Neural progenitor cell (in vitro differentiated cells): ENCODE measurements at regions not wholly inside any gene's neighbourhood (a gene's known extent, or its start where the extent isn't known, plus 50 kb on each side); places are given as distances from the start of the nearest gene placed in this dataset.

Experiments used
- DNase-seq: peaks from one replicate; pipeline ENCODE4 v3.0.0-alpha.2; 2016; ENCODE audit warnings: low spot score
- H2AFZ ChIP-seq: fragments of 200-600 bp; sonication (generic); replicated peaks from 2 replicates; pipeline ENCODE4 v1.6.1; 2016; ENCODE audit warnings: antibody characterized with exemption
- H3F3A ChIP-seq: fragments of 200-600 bp; sonication (generic); 2 replicates; pipeline ENCODE4 v1.6.1; 2016; ENCODE audit warnings: antibody characterized with exemption, low read depth
- H3K27ac ChIP-seq: fragments of 200-600 bp; sonication (generic); 2 replicates; pipeline ENCODE4 v1.5.1; 2016; ENCODE audit warnings: mild to moderate bottlenecking
- H3K27me3 ChIP-seq: fragments of 200-600 bp; sonication (generic); 2 replicates; pipeline ENCODE4 v1.6.1; 2016; ENCODE audit warnings: mild to moderate bottlenecking, moderate library complexity
- H3K36me3 ChIP-seq: fragments of 200-600 bp; sonication (generic); 2 replicates; pipeline ENCODE4 v1.5.1; 2016
- H3K4me1 ChIP-seq: fragments of 200-600 bp; sonication (generic); 2 replicates; pipeline ENCODE4 v1.6.1; 2016; ENCODE audit warnings: mixed run types
- H3K4me2 ChIP-seq: fragments of 200-600 bp; sonication (generic); 2 replicates; pipeline ENCODE4 v1.6.1; 2016
- H3K4me3 ChIP-seq: fragments of 200-600 bp; sonication (generic); 2 replicates; pipeline ENCODE4 v1.5.1; 2016
- H3K79me2 ChIP-seq: fragments of 200-600 bp; sonication (generic); 2 replicates; pipeline ENCODE4 v1.6.1; 2016; ENCODE audit warnings: low read depth
- H3K9ac ChIP-seq: fragments of 200-600 bp; sonication (generic); 2 replicates; pipeline ENCODE4 v1.6.1; 2016
- H3K9me3 ChIP-seq: fragments of 200-600 bp; sonication (generic); 2 replicates; pipeline ENCODE4 v1.5.1; 2016; ENCODE audit warnings: low read depth
- H4K20me1 ChIP-seq: fragments of 200-600 bp; sonication (generic); 2 replicates; pipeline ENCODE4 v1.6.1; 2016; ENCODE audit warnings: low read depth
- H3K27ac Mint-ChIP-seq: 3 replicates; pipeline ENCODE4 v1.8.0; 2021; ENCODE audit warnings: mixed read lengths
- H3K27me3 Mint-ChIP-seq: 2 replicates; pipeline ENCODE4 v1.8.0; 2022; ENCODE audit warnings: low read depth, mild to moderate bottlenecking, inconsistent platforms, moderate library complexity, mixed read lengths; ENCODE audit not compliant: insufficient read depth
- H3K36me3 Mint-ChIP-seq: 3 replicates; pipeline ENCODE4 v1.8.0; 2021; ENCODE audit warnings: mixed read lengths
- H3K4me1 Mint-ChIP-seq: 3 replicates; pipeline ENCODE4 v1.8.0; 2021; ENCODE audit warnings: mixed read lengths
- H3K4me3 Mint-ChIP-seq: 3 replicates; pipeline ENCODE4 v1.8.0; 2021; ENCODE audit warnings: mild to moderate bottlenecking, moderate library complexity, mixed read lengths
- H3K9me3 Mint-ChIP-seq: 3 replicates; pipeline ENCODE4 v1.8.0; 2020; ENCODE audit warnings: mixed read lengths
- EZH2 ChIP-seq: fragments of 200-600 bp; sonication (generic); IDR thresholded peaks from 2 replicates; pipeline ENCODE4 v1.6.1; 2017; ENCODE audit warnings: antibody characterized with exemption, mild to moderate bottlenecking, moderate library complexity
- EZH2phosphoT487 ChIP-seq: fragments of 200-600 bp; sonication (generic); IDR thresholded peaks from 2 replicates; pipeline ENCODE4 v1.6.1; 2017; ENCODE audit warnings: antibody characterized with exemption
- TF ChIP-seq, protein P1 (sequence below): fragments of 200-600 bp; sonication (generic); IDR thresholded peaks from 2 replicates; pipeline ENCODE4 v1.5.1; 2017; ENCODE audit warnings: antibody characterized with exemption, mild to moderate bottlenecking

DNA sequence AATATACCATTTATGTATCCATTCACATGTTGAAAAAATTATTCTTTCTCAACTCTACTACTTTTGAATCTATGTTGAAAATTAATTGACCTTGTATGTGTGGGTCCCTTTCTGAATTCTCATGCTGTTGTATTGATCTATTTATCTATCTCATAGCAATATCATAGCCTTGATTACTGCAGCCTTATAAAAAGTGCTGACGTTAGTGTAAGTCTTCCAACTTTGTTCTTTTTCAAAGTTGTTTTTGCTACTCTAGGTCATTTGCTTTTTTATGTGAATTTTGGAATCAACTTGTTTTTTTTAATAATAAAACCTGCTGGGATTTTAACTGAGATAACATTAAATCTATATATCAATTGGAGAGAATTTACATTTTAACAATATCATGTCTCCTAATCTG is 52.2 kb upstream of the PAX3 start:
- no peak for DNase-seq
- Histone ChIP-seq H3K79me2 (no peaks in the 10 kb centered on the region), H3K36me3 (no peaks in the 10 kb centered on the region), H2AFZ (no peak overlapping the region), H3F3A (no peaks in the 10 kb centered on the region), H3K27ac (no peak overlapping the region), H3K4me2 (no peak overlapping the region), H3K4me3 (no peak overlapping the region), H3K4me1 (peaks cover 7% of the 10 kb centered on the region), H3K27me3 (no peaks in the 10 kb centered on the region), H4K20me1 (no peaks in the 10 kb centered on the region), H3K9ac (no peak overlapping the region), H3K9me3 (peaks cover 13% of the 10 kb centered on the region)
- H3K27me3 Mint-ChIP-seq, result no peaks in the 10 kb centered on the region
- H3K36me3 Mint-ChIP-seq, result peaks cover 4% of the 10 kb centered on the region
- peaks cover 3% of the 10 kb centered on the region for H3K4me1 Mint-ChIP-seq
- no peak overlapping the region for H3K4me3 Mint-ChIP-seq
- H3K27ac Mint-ChIP-seq, result no peak overlapping the region
- TF ChIP-seq, protein P1, sequence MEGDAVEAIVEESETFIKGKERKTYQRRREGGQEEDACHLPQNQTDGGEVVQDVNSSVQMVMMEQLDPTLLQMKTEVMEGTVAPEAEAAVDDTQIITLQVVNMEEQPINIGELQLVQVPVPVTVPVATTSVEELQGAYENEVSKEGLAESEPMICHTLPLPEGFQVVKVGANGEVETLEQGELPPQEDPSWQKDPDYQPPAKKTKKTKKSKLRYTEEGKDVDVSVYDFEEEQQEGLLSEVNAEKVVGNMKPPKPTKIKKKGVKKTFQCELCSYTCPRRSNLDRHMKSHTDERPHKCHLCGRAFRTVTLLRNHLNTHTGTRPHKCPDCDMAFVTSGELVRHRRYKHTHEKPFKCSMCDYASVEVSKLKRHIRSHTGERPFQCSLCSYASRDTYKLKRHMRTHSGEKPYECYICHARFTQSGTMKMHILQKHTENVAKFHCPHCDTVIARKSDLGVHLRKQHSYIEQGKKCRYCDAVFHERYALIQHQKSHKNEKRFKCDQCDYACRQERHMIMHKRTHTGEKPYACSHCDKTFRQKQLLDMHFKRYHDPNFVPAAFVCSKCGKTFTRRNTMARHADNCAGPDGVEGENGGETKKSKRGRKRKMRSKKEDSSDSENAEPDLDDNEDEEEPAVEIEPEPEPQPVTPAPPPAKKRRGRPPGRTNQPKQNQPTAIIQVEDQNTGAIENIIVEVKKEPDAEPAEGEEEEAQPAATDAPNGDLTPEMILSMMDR, result no peak
- TF ChIP-seq EZH2phosphoT487 (no peak), EZH2 (no peak)
- peaks cover 16% of the 10 kb centered on the region for H3K9me3 Mint-ChIP-seq

DNA sequence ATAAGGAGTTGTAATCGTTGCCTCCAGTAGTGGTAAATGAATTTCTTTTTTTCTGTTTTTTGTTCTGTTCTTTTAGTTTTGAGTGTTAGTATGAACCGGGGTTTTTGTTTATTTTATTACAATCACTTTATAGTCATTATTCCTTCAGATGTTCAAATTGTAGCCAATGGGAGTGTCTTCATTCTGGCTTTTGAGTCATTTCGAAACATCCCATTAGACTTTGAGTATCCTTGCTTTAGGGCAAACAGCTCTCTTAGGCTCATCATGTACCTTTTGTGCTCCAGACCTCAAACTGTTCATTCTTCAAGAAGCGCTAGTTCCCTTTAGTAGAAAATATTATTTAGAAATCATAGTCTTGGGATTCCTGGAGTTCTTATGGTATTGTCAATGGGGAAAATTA is 54.2 kb upstream of the PAX3 start:
- H3F3A ChIP-seq, result no peaks in the 10 kb centered on the region
- no peak for DNase-seq
- no peaks in the 10 kb centered on the region for H3K79me2 ChIP-seq
- H3K4me3 ChIP-seq, result no peak overlapping the region
- no peaks in the 10 kb centered on the region for H3K27me3 ChIP-seq
- no peak overlapping the region for H3K9ac ChIP-seq
- peaks cover 2% of the 10 kb centered on the region for H3K4me1 ChIP-seq
- no peak overlapping the region for H3K27ac ChIP-seq
- no peak for TF ChIP-seq EZH2phosphoT487
- TF ChIP-seq EZH2, result no peak
- TF ChIP-seq, protein P1, result no peak
- H3K9me3 ChIP-seq, result peaks cover 13% of the 10 kb centered on the region
- H3K27me3 Mint-ChIP-seq, result no peaks in the 10 kb centered on the region
- no peaks in the 10 kb centered on the region for H3K36me3 ChIP-seq
- H3K4me2 ChIP-seq, result no peak overlapping the region
- peaks cover 3% of the 10 kb centered on the region for H3K4me1 Mint-ChIP-seq
- H3K4me3 Mint-ChIP-seq, result no peak overlapping the region
- no peak overlapping the region for H3K27ac Mint-ChIP-seq
- H3K36me3 Mint-ChIP-seq, result peaks cover 4% of the 10 kb centered on the region
- H4K20me1 ChIP-seq, result no peaks in the 10 kb centered on the region
- H3K9me3 Mint-ChIP-seq, result peaks cover 16% of the 10 kb centered on the region
- no peak overlapping the region for H2AFZ ChIP-seq

GRCh38 chr2:222353993-222354392 is 55.2 kb upstream of the PAX3 start:
- Mint-ChIP-seq H3K27me3 (no peaks in the 10 kb centered on the region), H3K36me3 (peaks cover 4% of the 10 kb centered on the region), H3K27ac (no peak overlapping the region), H3K4me3 (no peak overlapping the region), H3K4me1 (no peaks in the 10 kb centered on the region), H3K9me3 (peaks cover 16% of the 10 kb centered on the region)
- Histone ChIP-seq H3K36me3 (no peaks in the 10 kb centered on the region), H3K4me1 (no peaks in the 10 kb centered on the region), H3K9me3 (peaks cover 13% of the 10 kb centered on the region), H3F3A (no peaks in the 10 kb centered on the region), H2AFZ (no peak overlapping the region), H4K20me1 (no peaks in the 10 kb centered on the region), H3K27ac (no peak overlapping the region), H3K79me2 (no peaks in the 10 kb centered on the region), H3K9ac (no peak overlapping the region), H3K4me3 (no peak overlapping the region), H3K27me3 (no peaks in the 10 kb centered on the region), H3K4me2 (no peak overlapping the region)
- TF ChIP-seq, protein P1, result no peak
- TF ChIP-seq EZH2 (no peak), EZH2phosphoT487 (no peak)
- DNase-seq, result no peak

DNA sequence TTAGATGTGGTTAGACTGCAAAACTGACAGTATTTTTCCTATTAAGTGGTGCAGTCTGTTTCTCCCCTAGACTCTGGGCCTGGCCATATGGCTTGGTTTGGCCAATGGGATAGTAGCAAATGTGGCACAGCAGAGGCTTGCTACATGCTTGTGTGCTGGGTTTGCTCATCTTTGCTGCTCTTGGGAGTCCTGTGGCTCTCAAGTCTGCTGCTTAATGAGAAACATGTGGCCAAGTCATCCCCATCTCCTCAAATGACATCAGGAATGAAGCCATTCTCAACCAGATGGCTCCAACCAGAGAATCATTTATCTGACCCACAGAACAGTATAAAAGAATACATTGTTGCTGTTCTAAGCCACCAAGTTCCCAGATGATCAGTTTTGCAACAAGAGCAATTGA is 57.1 kb upstream of the PAX3 start:
- no peak overlapping the region for H3K27ac ChIP-seq
- Mint-ChIP-seq H3K4me3 (no peak overlapping the region), H3K36me3 (peaks cover 8% of the 10 kb centered on the region), H3K4me1 (peaks cover 8% of the 10 kb centered on the region), H3K27ac (no peak overlapping the region), H3K9me3 (peaks cover 8% of the 10 kb centered on the region), H3K27me3 (no peaks in the 10 kb centered on the region)
- no peak overlapping the region for H2AFZ ChIP-seq
- no peak overlapping the region for H3K4me3 ChIP-seq
- H3F3A ChIP-seq, result no peaks in the 10 kb centered on the region
- no peaks in the 10 kb centered on the region for H3K36me3 ChIP-seq
- peaks cover 11% of the 10 kb centered on the region for H3K9me3 ChIP-seq
- H3K4me1 ChIP-seq, result no peaks in the 10 kb centered on the region
- H3K79me2 ChIP-seq, result no peaks in the 10 kb centered on the region
- no peak for DNase-seq
- TF ChIP-seq EZH2phosphoT487 (no peak), EZH2 (no peak)
- TF ChIP-seq, protein P1, result no peak
- H3K9ac ChIP-seq, result no peak overlapping the region
- H3K4me2 ChIP-seq, result no peak overlapping the region
- H4K20me1 ChIP-seq, result no peaks in the 10 kb centered on the region
- no peaks in the 10 kb centered on the region for H3K27me3 ChIP-seq
